Endothelial cell of umbilical vein (primary cell): ENCODE measurements at regions not wholly inside any gene's neighbourhood (a gene's known extent, or its start where the extent isn't known, plus 50 kb on each side); places are given as distances from the start of the nearest gene placed in this dataset.

Experiments
- EZH2 ChIP-seq: IDR thresholded peaks from 2 replicates; pipeline ENCODE4 v1.6.1; 2012; ENCODE audit warnings: borderline replicate concordance, low read depth, mild to moderate bottlenecking, moderate library complexity, low read length, inconsistent platforms; ENCODE audit not compliant: severe bottlenecking
- FOS ChIP-seq: IDR thresholded peaks from 2 replicates; pipeline ENCODE4 v1.6.1; 2011; ENCODE audit warnings: mild to moderate bottlenecking, low read length, moderate library complexity, borderline replicate concordance; ENCODE audit not compliant: insufficient read depth
- GATA2 ChIP-seq: IDR thresholded peaks from 2 replicates; pipeline ENCODE4 v1.7.0; 2011; ENCODE audit warnings: low read depth, mild to moderate bottlenecking, moderate library complexity, mixed read lengths, low read length; ENCODE audit not compliant: insufficient read length, insufficient read depth
- JUN ChIP-seq: IDR thresholded peaks from 2 replicates; pipeline ENCODE4 v1.6.1; 2011; ENCODE audit warnings: borderline replicate concordance, low read depth; ENCODE audit not compliant: insufficient read length, insufficient read depth
- MAX ChIP-seq: IDR thresholded peaks from 2 replicates; pipeline ENCODE4 v1.6.1; 2011; ENCODE audit not compliant: insufficient read depth, insufficient read length
- MYC ChIP-seq: IDR thresholded peaks from one replicate; pipeline ENCODE4 v1.6.1; 2011; ENCODE audit warnings: mild to moderate bottlenecking, low read depth, low read length
- POLR2A ChIP-seq: IDR thresholded peaks from 2 replicates; pipeline ENCODE4 v1.6.1; 2012; ENCODE audit warnings: low read depth, mild to moderate bottlenecking, control low read depth, low read length
- POLR2AphosphoS5 ChIP-seq: IDR thresholded peaks from 2 replicates; pipeline ENCODE4 v1.6.1; 2012; ENCODE audit warnings: low read depth, mild to moderate bottlenecking, control low read depth, low read length, moderate library complexity; ENCODE audit not compliant: insufficient read depth
- TF ChIP-seq, protein P1 (sequence below), 2 donors: IDR thresholded peaks; 1 replicate in 1 of 2; 2 replicates in 1 of 2; pipeline ENCODE4 v1.5.1; 2011; ENCODE audit warnings: low read length in 2 of 2, mild to moderate bottlenecking in 2 of 2, moderate library complexity in 2 of 2, control low read depth in 1 of 2, inconsistent platforms in 1 of 2, low read depth in 1 of 2; ENCODE audit not compliant: insufficient read depth in 1 of 2; ENCODE audit errors: extremely low read depth in 1 of 2

GRCh38 chr3:86249833-86250232 is 741.1 kb downstream of the VGLL3 start:
- TF ChIP-seq, protein P1, sequence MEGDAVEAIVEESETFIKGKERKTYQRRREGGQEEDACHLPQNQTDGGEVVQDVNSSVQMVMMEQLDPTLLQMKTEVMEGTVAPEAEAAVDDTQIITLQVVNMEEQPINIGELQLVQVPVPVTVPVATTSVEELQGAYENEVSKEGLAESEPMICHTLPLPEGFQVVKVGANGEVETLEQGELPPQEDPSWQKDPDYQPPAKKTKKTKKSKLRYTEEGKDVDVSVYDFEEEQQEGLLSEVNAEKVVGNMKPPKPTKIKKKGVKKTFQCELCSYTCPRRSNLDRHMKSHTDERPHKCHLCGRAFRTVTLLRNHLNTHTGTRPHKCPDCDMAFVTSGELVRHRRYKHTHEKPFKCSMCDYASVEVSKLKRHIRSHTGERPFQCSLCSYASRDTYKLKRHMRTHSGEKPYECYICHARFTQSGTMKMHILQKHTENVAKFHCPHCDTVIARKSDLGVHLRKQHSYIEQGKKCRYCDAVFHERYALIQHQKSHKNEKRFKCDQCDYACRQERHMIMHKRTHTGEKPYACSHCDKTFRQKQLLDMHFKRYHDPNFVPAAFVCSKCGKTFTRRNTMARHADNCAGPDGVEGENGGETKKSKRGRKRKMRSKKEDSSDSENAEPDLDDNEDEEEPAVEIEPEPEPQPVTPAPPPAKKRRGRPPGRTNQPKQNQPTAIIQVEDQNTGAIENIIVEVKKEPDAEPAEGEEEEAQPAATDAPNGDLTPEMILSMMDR (IDR thresholded peaks at IDR 0.05; ENCODE audit: extremely low read depth in 1 of 2, insufficient read depth in 1 of 2, low read depth in 1 of 2, low read length in 2 of 2), result no peak
- TF ChIP-seq EZH2, result no peak
- no peak for TF ChIP-seq POLR2AphosphoS5
- TF ChIP-seq POLR2A, result no peak
- TF ChIP-seq GATA2, result no peak
- TF ChIP-seq MAX, result no peak
- TF ChIP-seq MYC, result no peak
- peak; percentile 9 for TF ChIP-seq JUN
- TF ChIP-seq FOS, result no peak
